ENCODE measurements at regions not wholly inside any gene's neighbourhood (a gene's known extent, or its start where the extent isn't known, plus 50 kb on each side); places are given as distances from the start of the nearest gene placed in this dataset.
A peak's percentile ranks its signal among the peaks of the same experiment; 100 is the strongest.
"Not testable (repeated sequence)": the region's sequence is repeated elsewhere in the genome, so short reads cannot be mapped to it uniquely, and the experiment has no call there.

DNA sequence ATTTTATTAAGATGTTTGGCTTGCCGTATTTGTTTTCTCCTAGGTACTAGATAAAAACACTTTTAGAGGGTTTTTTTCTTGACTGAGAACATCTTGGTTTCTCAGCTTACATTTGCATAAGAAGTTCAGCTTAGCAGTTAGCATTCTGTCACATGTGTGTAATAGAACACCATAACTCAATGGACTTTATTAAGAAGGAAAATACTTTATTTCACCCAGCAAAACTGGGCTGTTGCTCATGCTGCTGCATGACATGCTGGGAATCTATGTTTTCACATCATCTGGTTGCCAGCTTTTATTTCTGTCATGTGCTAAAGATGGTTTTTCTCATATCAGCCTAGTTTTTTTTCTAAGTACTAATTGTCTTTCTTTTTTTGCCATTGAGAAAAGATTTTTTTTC is 144.6 kb downstream of the UTRN start:
- H3K36me3 ChIP-seq (ENCODE audit: control insufficient read depth, insufficient read depth, low read length), result no peaks in the 10 kb centered on the region; the same call in 1 of the 2 replicates
- H3K4me1 ChIP-seq, result no peaks in the 10 kb centered on the region
- no peak overlapping the region for H3K4me3 ChIP-seq (ENCODE audit: low read depth, low read length)
- intact Hi-C loops (cut with micrococcal nuclease; ENCODE audit: unreplicated experiment), result no loop called here
- Mint-ChIP-seq H3K4me3 (ENCODE audit: unreplicated experiment) (no peak overlapping the region), H3K36me3 (ENCODE audit: insufficient read depth, unreplicated experiment) (peaks cover 87% of the 10 kb centered on the region), H3K27me3 (ENCODE audit: insufficient read depth, unreplicated experiment) (no peaks in the 10 kb centered on the region), H3K9me3 (ENCODE audit: unreplicated experiment) (no peaks in the 10 kb centered on the region), H3K27ac (ENCODE audit: unreplicated experiment) (no peak overlapping the region), H3K4me1 (ENCODE audit: low read depth, unreplicated experiment) (peaks cover 6% of the 10 kb centered on the region)
- no peak for DNase-seq
- TF ChIP-seq, protein P1, sequence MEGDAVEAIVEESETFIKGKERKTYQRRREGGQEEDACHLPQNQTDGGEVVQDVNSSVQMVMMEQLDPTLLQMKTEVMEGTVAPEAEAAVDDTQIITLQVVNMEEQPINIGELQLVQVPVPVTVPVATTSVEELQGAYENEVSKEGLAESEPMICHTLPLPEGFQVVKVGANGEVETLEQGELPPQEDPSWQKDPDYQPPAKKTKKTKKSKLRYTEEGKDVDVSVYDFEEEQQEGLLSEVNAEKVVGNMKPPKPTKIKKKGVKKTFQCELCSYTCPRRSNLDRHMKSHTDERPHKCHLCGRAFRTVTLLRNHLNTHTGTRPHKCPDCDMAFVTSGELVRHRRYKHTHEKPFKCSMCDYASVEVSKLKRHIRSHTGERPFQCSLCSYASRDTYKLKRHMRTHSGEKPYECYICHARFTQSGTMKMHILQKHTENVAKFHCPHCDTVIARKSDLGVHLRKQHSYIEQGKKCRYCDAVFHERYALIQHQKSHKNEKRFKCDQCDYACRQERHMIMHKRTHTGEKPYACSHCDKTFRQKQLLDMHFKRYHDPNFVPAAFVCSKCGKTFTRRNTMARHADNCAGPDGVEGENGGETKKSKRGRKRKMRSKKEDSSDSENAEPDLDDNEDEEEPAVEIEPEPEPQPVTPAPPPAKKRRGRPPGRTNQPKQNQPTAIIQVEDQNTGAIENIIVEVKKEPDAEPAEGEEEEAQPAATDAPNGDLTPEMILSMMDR (IDR thresholded peaks at IDR 0.05; ENCODE audit: insufficient read depth in 1 of 2, low read depth in 1 of 2, low read length in 1 of 2, severe bottlenecking in 1 of 2, unreplicated experiment in 1 of 2), result no peak
- H3K9me3 ChIP-seq, result no peaks in the 10 kb centered on the region
- POLR2A ChIA-PET, result no interaction called here
- H3K27me3 ChIP-seq (replicated peaks; ENCODE audit: control insufficient read depth, insufficient read depth, low read length), result no peaks in the 10 kb centered on the region
- CTCF ChIA-PET, result no interaction called here
- no TSS peak for BruUV-seq (replicated peaks)

GRCh38 chr6:144433446-144433845 is 148.3 kb downstream of the UTRN start:
- BruUV-seq (replicated peaks); H3K4me1 ChIP-seq; H3K27me3 ChIP-seq (replicated peaks; ENCODE audit: control insufficient read depth, insufficient read depth, low read length); H3K4me3 Mint-ChIP-seq (ENCODE audit: unreplicated experiment); H3K4me3 ChIP-seq (ENCODE audit: low read depth, low read length); H3K4me1 Mint-ChIP-seq (ENCODE audit: low read depth, unreplicated experiment); H3K36me3 ChIP-seq (ENCODE audit: control insufficient read depth, insufficient read depth, low read length); H3K9me3 Mint-ChIP-seq (ENCODE audit: unreplicated experiment); H3K9me3 ChIP-seq; H3K27ac Mint-ChIP-seq (ENCODE audit: unreplicated experiment); intact Hi-C loops (cut with micrococcal nuclease; ENCODE audit: unreplicated experiment); H3K27me3 Mint-ChIP-seq (ENCODE audit: insufficient read depth, unreplicated experiment); CTCF ChIA-PET; DNase-seq; POLR2A ChIA-PET: not testable (repeated sequence)
- peaks cover 88% of the 10 kb centered on the region for H3K36me3 Mint-ChIP-seq (ENCODE audit: insufficient read depth, unreplicated experiment)

- TF ChIP-seq, protein P1 (IDR thresholded peaks at IDR 0.05; ENCODE audit: insufficient read depth in 1 of 2, low read depth in 1 of 2, low read length in 1 of 2, severe bottlenecking in 1 of 2, unreplicated experiment in 1 of 2), result no peak
- intact Hi-C loops (cut with micrococcal nuclease; ENCODE audit: unreplicated experiment), result no loop called here
- Histone ChIP-seq H3K36me3 (ENCODE audit: control insufficient read depth, insufficient read depth, low read length) (peaks cover 4% of the 10 kb centered on the region), H3K27me3 (replicated peaks; ENCODE audit: control insufficient read depth, insufficient read depth, low read length) (no peaks in the 10 kb centered on the region), H3K4me3 (ENCODE audit: low read depth, low read length) (no peak overlapping the region), H3K9me3 (peaks cover 1% of the 10 kb centered on the region; the same call in 1 of the 2 replicates), H3K4me1 (no peaks in the 10 kb centered on the region)
- BruUV-seq (replicated peaks), result no TSS peak
- ChIA-PET CTCF (no interaction called here), POLR2A (no interaction called here)
- Mint-ChIP-seq H3K36me3 (ENCODE audit: insufficient read depth, unreplicated experiment) (peaks cover 90% of the 10 kb centered on the region), H3K9me3 (ENCODE audit: unreplicated experiment) (no peaks in the 10 kb centered on the region), H3K4me3 (ENCODE audit: unreplicated experiment) (no peak overlapping the region), H3K4me1 (ENCODE audit: low read depth, unreplicated experiment) (peaks cover 6% of the 10 kb centered on the region), H3K27ac (ENCODE audit: unreplicated experiment) (peak overlapping the region; percentile 2), H3K27me3 (ENCODE audit: insufficient read depth, unreplicated experiment) (no peaks in the 10 kb centered on the region)
- DNase-seq, result no peak
Observed at GRCh38 chr6:144434308-144434990, 149.3 kb downstream of the UTRN start.
